HepG2 (cell line): ENCODE measurements at regions not wholly inside any gene's neighbourhood (a gene's known extent, or its start where the extent isn't known, plus 50 kb on each side); places are given as distances from the start of the nearest gene placed in this dataset.

Source experiments
- ATAC-seq: fragments of 200-7000 bp; cut with Tn5 transposase; 3 replicates; pipeline ENCODE4 v1.9.1; 2020; ENCODE audit warnings: mild to moderate bottlenecking, moderate library complexity
- BruUV-seq: library from RNA; stranded (reverse); fragments of 400-500 nt; replicated peaks from 2 replicates; lab custom pipeline; 2021; lab: Mats Ljungman, UMichigan
- CTCF ChIA-PET: fragments of 300-600 bp; formaldehyde crosslinking; extraction: SDS; loops from one replicate; lab custom pipeline; 2021; ENCODE audit warnings: low total read pairs, inconsistent platforms, low intra/inter-chr PET ratio; lab: Yijun Ruan, JAX
- POLR2A ChIA-PET: fragments of 350-600 bp; sonication (Branson Sonifier 250); formaldehyde crosslinking; loops from one replicate; lab custom pipeline; 2020; ENCODE audit warnings: antibody characterized with exemption, inconsistent platforms; lab: Yijun Ruan, JAX
- DNase-seq: peaks from one replicate; pipeline ENCODE4 v3.0.0-alpha.2; 2015; ENCODE audit warnings: low spot score
- FAIRE-seq: peaks from 3 replicates; lab custom pipeline; 2011; peaks lifted over from hg19 to GRCh38; lab: Jason Lieb, UNC
- H2AFZ ChIP-seq: one replicate; pipeline ENCODE4 v1.6.1; 2011; ENCODE audit warnings: low read length, inconsistent platforms
- H3K27ac ChIP-seq: fragments of 300-600 bp; 3 replicates; pipeline ENCODE4 v1.8.0; 2011; ENCODE audit warnings: mixed run types, mild to moderate bottlenecking, mixed read lengths, low read length, inconsistent platforms; ENCODE audit not compliant: insufficient read depth; ENCODE audit errors: extremely low read length
- H3K27me3 ChIP-seq, 2 experiments: fragments of 200-600 bp in 1 of 2; 2 replicates in 1 of 2; 3 replicates in 1 of 2; pipeline versions ENCODE4 v1.6.0 to v1.8.0; 2011; ENCODE audit warnings: low read length in 2 of 2, mild to moderate bottlenecking in 2 of 2, moderate library complexity in 2 of 2, inconsistent platforms in 1 of 2; ENCODE audit not compliant: insufficient read depth in 2 of 2, control insufficient read depth in 1 of 2
- H3K36me3 ChIP-seq, 2 experiments: fragments of 200-600 bp in 1 of 2; replicated peaks in 1 of 2; 2 replicates in 1 of 2; 3 replicates in 1 of 2; pipeline versions ENCODE4 v1.5.1 to v1.8.0; 2011; ENCODE audit warnings: low read length in 2 of 2, inconsistent platforms in 1 of 2; ENCODE audit not compliant: insufficient read depth in 2 of 2, control insufficient read depth in 1 of 2
- H3K4me1 ChIP-seq: 2 replicates; pipeline ENCODE4 v1.5.1; 2012; ENCODE audit warnings: low read length, inconsistent platforms; ENCODE audit not compliant: insufficient read depth
- H3K4me2 ChIP-seq: 2 replicates; pipeline ENCODE4 v1.6.0; 2011; ENCODE audit warnings: low read depth, low read length, inconsistent platforms
- H3K4me3 ChIP-seq, 3 experiments: fragments of 200-600 bp in 1 of 3; sonication (generic), shearing (Covaris generic) in 1 of 3; replicated peaks in 1 of 3; 2 replicates each; pipeline ENCODE4 v1.5.1; 2011 to 2016; ENCODE audit warnings: low read length in 3 of 3, inconsistent platforms in 2 of 3, low read depth in 2 of 3, mild to moderate bottlenecking in 2 of 3, control low read depth in 1 of 3, mixed read lengths in 1 of 3; ENCODE audit not compliant: insufficient read depth in 1 of 3
- H3K79me2 ChIP-seq: one replicate; pipeline ENCODE4 v1.6.1; 2011; ENCODE audit warnings: low read length, inconsistent platforms; ENCODE audit not compliant: insufficient read depth
- H3K9ac ChIP-seq: 2 replicates; pipeline ENCODE4 v1.6.0; 2011; ENCODE audit warnings: mild to moderate bottlenecking, low read depth, low read length, inconsistent platforms; ENCODE audit not compliant: insufficient read depth
- H3K9me3 ChIP-seq: 2 replicates; pipeline ENCODE4 v1.5.1; 2012; ENCODE audit warnings: mild to moderate bottlenecking, low read length
- H4K20me1 ChIP-seq: 2 replicates; pipeline ENCODE4 v1.6.0; 2011; ENCODE audit warnings: inconsistent platforms, mild to moderate bottlenecking, low read length, moderate library complexity; ENCODE audit not compliant: insufficient read depth
- CBX1 ChIP-seq: IDR thresholded peaks from one replicate; pipeline ENCODE4 v1.6.1; 2016; ENCODE audit warnings: antibody characterized with exemption, low read depth
- MLXIP ChIP-seq: sonication (generic); formaldehyde crosslinking; IDR thresholded peaks from 2 replicates; pipeline ENCODE4 v1.9.0; 2021; ENCODE audit warnings: missing genetic modification reagents, borderline replicate concordance
- MXI1 ChIP-seq: IDR thresholded peaks from 3 replicates; pipeline ENCODE4 v1.6.1; 2012; ENCODE audit warnings: low read depth, low read length, inconsistent platforms, borderline replicate concordance
- ONECUT2 ChIP-seq: sonication (generic); formaldehyde crosslinking; IDR thresholded peaks from 2 replicates; pipeline ENCODE4 v1.4.0; 2020; ENCODE audit warnings: missing genetic modification reagents
- PAXIP1 ChIP-seq: sonication (generic); formaldehyde crosslinking; conservative IDR thresholded peaks from 2 replicates; pipeline ENCODE4 v1.4.0; 2020; ENCODE audit warnings: mild to moderate bottlenecking, missing genetic modification reagents, moderate library complexity
- PHF21A ChIP-seq: sonication (generic); formaldehyde crosslinking; IDR thresholded peaks from 2 replicates; pipeline ENCODE4 v1.5.0; 2020; ENCODE audit warnings: mild to moderate bottlenecking, missing genetic modification reagents
- SMYD3 ChIP-seq: sonication (generic); formaldehyde crosslinking; IDR thresholded peaks from 2 replicates; pipeline ENCODE4 v1.8.1; 2023; ENCODE audit warnings: mild to moderate bottlenecking, missing genetic modification reagents
- THYN1 ChIP-seq: sonication (generic); formaldehyde crosslinking; IDR thresholded peaks from 2 replicates; pipeline ENCODE4 v1.8.1; 2023; ENCODE audit warnings: low read depth, mild to moderate bottlenecking, moderate library complexity, missing genetic modification reagents, borderline replicate concordance
- TOE1 ChIP-seq: sonication (generic); formaldehyde crosslinking; IDR thresholded peaks from 2 replicates; pipeline ENCODE4 v1.4.0; 2020; ENCODE audit warnings: mild to moderate bottlenecking, missing genetic modification reagents
- ZBTB46 ChIP-seq: sonication (generic); formaldehyde crosslinking; IDR thresholded peaks from 2 replicates; pipeline ENCODE4 v1.4.0; 2020; ENCODE audit warnings: mild to moderate bottlenecking, missing genetic modification reagents, borderline replicate concordance
- ZNF230 ChIP-seq: sonication (generic); formaldehyde crosslinking; IDR thresholded peaks from 2 replicates; pipeline ENCODE4 v1.4.0; 2020; ENCODE audit warnings: mild to moderate bottlenecking, missing genetic modification reagents
- ZNF329 ChIP-seq: sonication (generic); formaldehyde crosslinking; IDR thresholded peaks from 2 replicates; pipeline ENCODE4 v1.9.0; 2021; ENCODE audit warnings: low read depth, mild to moderate bottlenecking, missing genetic modification reagents
- ZNF33A ChIP-seq: sonication (generic); formaldehyde crosslinking; IDR thresholded peaks from 2 replicates; pipeline ENCODE4 v1.5.1; 2020; ENCODE audit warnings: missing genetic modification reagents, mild to moderate bottlenecking, moderate library complexity, borderline replicate concordance
- ZNF569 ChIP-seq: sonication (generic); formaldehyde crosslinking; IDR thresholded peaks from 2 replicates; pipeline ENCODE4 v1.5.0; 2020; ENCODE audit warnings: mild to moderate bottlenecking, missing genetic modification reagents, moderate library complexity, borderline replicate concordance
- ZNF614 ChIP-seq: IDR thresholded peaks from 2 replicates; pipeline ENCODE4 v1.6.1; 2018; ENCODE audit warnings: missing biosample characterization, missing genetic modification reagents, inconsistent platforms, borderline replicate concordance
- ZNF83 ChIP-seq: sonication (generic); formaldehyde crosslinking; IDR thresholded peaks from 2 replicates; pipeline ENCODE4 v1.4.0; 2020; ENCODE audit warnings: missing genetic modification reagents, mild to moderate bottlenecking, borderline replicate concordance
- ZSCAN20 ChIP-seq: sonication (generic); formaldehyde crosslinking; IDR thresholded peaks from 2 replicates; pipeline ENCODE4 v1.4.0; 2020; ENCODE audit warnings: missing genetic modification reagents, mild to moderate bottlenecking, borderline replicate concordance
- WGBS: methylation state at CpG from one replicate; pipeline ENCODE4 v1.1.6; 2017; ENCODE audit warnings: low lambda C conversion rate; 5-methylcytosine and 5-hydroxymethylcytosine counted together
- in situ Hi-C: cut with HindIII; loops from 2 replicates; pipeline ENCODE4 v1.10.0; 2017; ENCODE audit warnings: low pct_unique_long_range_greater_than_20kb; ENCODE audit not compliant: extremely low pct_ligation_motif_present
- intact Hi-C: fragments of 100-400 bp; cut with micrococcal nuclease; formaldehyde crosslinking; loops from one replicate; pipeline ENCODE4 v1.10.0; 2022; ENCODE audit not compliant: unreplicated experiment

- no peaks in the 10 kb centered on the region for H3K36me3 ChIP-seq
- H4K20me1 ChIP-seq: no peaks in the 10 kb centered on the region
- H3K9me3 ChIP-seq: peaks cover 86% of the 10 kb centered on the region
- no peaks in the 10 kb centered on the region for H3K4me1 ChIP-seq
- in situ Hi-C loops (no loop called here), intact Hi-C loops (no loop called here)
- H3K27me3 ChIP-seq: no peaks in the 10 kb centered on the region
- H3K9ac ChIP-seq: no peak overlapping the region
- FAIRE-seq (no peak), DNase-seq (no peak), ATAC-seq (no peak)
- WGBS: 40% methylated on average over 9 of the region's 9 CpGs
- POLR2A ChIA-PET: no interaction called here
- no peak overlapping the region for H2AFZ ChIP-seq
- H3K79me2 ChIP-seq: no peaks in the 10 kb centered on the region
- BruUV-seq: no TSS peak
- no peak overlapping the region for H3K4me2 ChIP-seq
- no peak overlapping the region for H3K4me3 ChIP-seq
- H3K27ac ChIP-seq: no peak overlapping the region
- CTCF ChIA-PET: no interaction called here
- no peak for TF ChIP-seq ZSCAN20 (CRISPR knock-in tag)
- no peak for TF ChIP-seq ZNF230
- TF ChIP-seq ZNF569 (CRISPR knock-in tag): no peak
- TF ChIP-seq PAXIP1 (CRISPR knock-in tag): no peak
- TF ChIP-seq MXI1: no peak
- no peak for TF ChIP-seq THYN1
- no peak for TF ChIP-seq SMYD3 (CRISPR knock-in tag)
- no peak for TF ChIP-seq MLXIP (CRISPR knock-in tag)
- no peak for TF ChIP-seq ZNF83 (CRISPR knock-in tag)
- no peak for TF ChIP-seq ZBTB46 (CRISPR knock-in tag)
- no peak for TF ChIP-seq ZNF33A (CRISPR knock-in tag)
- TF ChIP-seq ONECUT2: no peak
- TF ChIP-seq TOE1 (CRISPR knock-in tag): no peak
- no peak for TF ChIP-seq CBX1
- TF ChIP-seq ZNF329 (CRISPR knock-in tag): no peak
- no peak for TF ChIP-seq PHF21A
- no peak for TF ChIP-seq ZNF614 (CRISPR knock-in tag)
Measured at GRCh38 chr14:26761532-26761931, 163.7 kb upstream of the NOVA1 start.
